PC-9 (cell line): ENCODE measurements at regions not wholly inside any gene's neighbourhood (a gene's known extent, or its start where the extent isn't known, plus 50 kb on each side); places are given as distances from the start of the nearest gene placed in this dataset.

ENCODE experiments used
- BruUV-seq: library from RNA; stranded (reverse); fragments of 400-500 nt; replicated peaks from 2 replicates; lab custom pipeline; 2021; lab: Mats Ljungman, UMichigan
- CTCF ChIA-PET: fragments of 300-600 bp; sonication (Branson Sonifier 250); formaldehyde crosslinking; loops from one replicate; lab custom pipeline; 2022; ENCODE audit warnings: antibody characterized with exemption; lab: Charles Lee
- POLR2A ChIA-PET: fragments of 300-600 bp; sonication (Branson Sonifier 250); formaldehyde crosslinking; loops from one replicate; lab custom pipeline; 2022; ENCODE audit warnings: antibody characterized with exemption; ENCODE audit not compliant: unreplicated experiment; lab: Charles Lee
- DNase-seq, 2 experiments: peaks; one replicate each; pipeline versions ENCODE4 v3.0.0 to v3.0.0-alpha.2; 2015 to 2022; ENCODE audit warnings: mixed read lengths in 1 of 2
- H2AFZ ChIP-seq: fragments of 200-600 bp; sonication (generic); 2 replicates; pipeline ENCODE4 v1.8.1; 2017; ENCODE audit warnings: antibody characterized with exemption
- H3F3A ChIP-seq: fragments of 200-600 bp; sonication (generic); 2 replicates; pipeline ENCODE4 v1.8.1; 2017; ENCODE audit warnings: antibody characterized with exemption, mild to moderate bottlenecking, low read depth; ENCODE audit not compliant: insufficient read depth
- H3K27ac ChIP-seq: fragments of 200-600 bp; sonication (generic); 2 replicates; pipeline ENCODE4 v1.6.1; 2016; ENCODE audit warnings: mixed run types
- H3K27me3 ChIP-seq: fragments of 200-600 bp; sonication (generic); 2 replicates; pipeline ENCODE4 v1.6.1; 2016; ENCODE audit warnings: low read depth, mixed run types; ENCODE audit not compliant: insufficient read depth
- H3K36me3 ChIP-seq: fragments of 200-600 bp; sonication (generic); 2 replicates; pipeline ENCODE4 v1.6.1; 2016; ENCODE audit warnings: low read depth, mixed run types
- H3K4me1 ChIP-seq: fragments of 200-600 bp; sonication (generic); replicated peaks from 2 replicates; pipeline ENCODE4 v1.6.1; 2016; ENCODE audit warnings: mixed run types; ENCODE audit not compliant: insufficient read depth
- H3K4me2 ChIP-seq: fragments of 200-600 bp; sonication (generic); 2 replicates; pipeline ENCODE4 v1.6.1; 2017; ENCODE audit warnings: mixed run types
- H3K4me3 ChIP-seq: fragments of 200-600 bp; sonication (generic); 2 replicates; pipeline ENCODE4 v1.6.1; 2016; ENCODE audit warnings: mixed run types
- H3K79me2 ChIP-seq: fragments of 200-600 bp; sonication (generic); 2 replicates; pipeline ENCODE4 v1.6.1; 2017; ENCODE audit warnings: low read depth, mixed run types
- H3K9me2 ChIP-seq: fragments of 200-600 bp; sonication (generic); 2 replicates; pipeline ENCODE4 v1.8.1; 2017; ENCODE audit warnings: mild to moderate bottlenecking; ENCODE audit not compliant: insufficient read depth
- H3K9me3 ChIP-seq: fragments of 200-600 bp; sonication (generic); 2 replicates; pipeline ENCODE4 v1.8.1; 2016; ENCODE audit warnings: low read depth; ENCODE audit not compliant: insufficient read depth
- H4K20me1 ChIP-seq: fragments of 200-600 bp; sonication (generic); 2 replicates; pipeline ENCODE4 v1.8.1; 2017; ENCODE audit not compliant: insufficient read depth
- CTCF ChIP-seq: fragments of 200-600 bp; sonication (generic); conservative IDR thresholded peaks from 2 replicates; pipeline ENCODE4 v1.6.1; 2017; ENCODE audit warnings: mixed run types, antibody characterized with exemption, mild to moderate bottlenecking, moderate library complexity
- EZH2 ChIP-seq: fragments of 200-600 bp; sonication (generic); IDR thresholded peaks from 2 replicates; pipeline ENCODE4 v1.8.0; 2017; ENCODE audit warnings: antibody characterized with exemption, low read depth
- intact Hi-C: fragments of 100-400 bp; cut with micrococcal nuclease; formaldehyde crosslinking; loops from one replicate; pipeline ENCODE4 v1.10.0; 2022; ENCODE audit not compliant: unreplicated experiment

GRCh38 chr13:30830638-30830965 is 75.5 kb upstream of the MEDAG start:
- no peaks in the 10 kb centered on the region for H3K27me3 ChIP-seq
- no peaks in the 10 kb centered on the region for H3K9me3 ChIP-seq
- H3K4me2 ChIP-seq = peak overlapping the region; percentile 43; the same call in 1 of the 2 replicates
- H3K27ac ChIP-seq = peak overlapping the region; percentile 86
- peaks cover 64% of the 10 kb centered on the region for H3K4me1 ChIP-seq
- BruUV-seq = no TSS peak
- ChIA-PET POLR2A (no interaction called here), CTCF (no interaction called here)
- peaks cover 26% of the 10 kb centered on the region for H3F3A ChIP-seq
- peak; percentile 30 to 75 for DNase-seq
- TF ChIP-seq CTCF = no peak
- no peak for TF ChIP-seq EZH2
- no peaks in the 10 kb centered on the region for H3K36me3 ChIP-seq
- no peaks in the 10 kb centered on the region for H4K20me1 ChIP-seq
- no peak overlapping the region for H3K4me3 ChIP-seq
- no peak overlapping the region for H2AFZ ChIP-seq
- no peaks in the 10 kb centered on the region for H3K79me2 ChIP-seq
- no peaks in the 10 kb centered on the region for H3K9me2 ChIP-seq
- intact Hi-C loops = no loop called here

GRCh38 chr13:30831515-30831914 is 74.6 kb upstream of the MEDAG start:
- Histone ChIP-seq H3K27me3 (no peaks in the 10 kb centered on the region), H2AFZ (no peak overlapping the region), H3K27ac (peak overlapping the region; percentile 86), H3K79me2 (no peaks in the 10 kb centered on the region), H3K4me1 (peaks cover 64% of the 10 kb centered on the region), H4K20me1 (no peaks in the 10 kb centered on the region), H3K9me3 (no peaks in the 10 kb centered on the region), H3K4me2 (peak overlapping the region; percentile 24), H3K36me3 (no peaks in the 10 kb centered on the region), H3K9me2 (no peaks in the 10 kb centered on the region), H3K4me3 (no peak overlapping the region), H3F3A (peaks cover 26% of the 10 kb centered on the region)
- CTCF ChIA-PET = no interaction called here
- no TSS peak for BruUV-seq
- POLR2A ChIA-PET = interaction anchor here (0.6 kb wide), 1 partner anchor 126 kb away, joined by 3 read pairs; no protein-coding TSS in a partner anchor
- intact Hi-C loops = no loop called here
- no peak for DNase-seq
- TF ChIP-seq EZH2 (no peak), CTCF (no peak)

- H3K4me3 ChIP-seq = no peak overlapping the region
- no peak overlapping the region for H3K27ac ChIP-seq
- no peak for TF ChIP-seq EZH2
- no peak for TF ChIP-seq CTCF
- intact Hi-C loops = no loop called here
- no peak for DNase-seq
- H3K4me1 ChIP-seq = peaks cover 64% of the 10 kb centered on the region
- POLR2A ChIA-PET = no interaction called here
- peak overlapping the region; percentile 24 for H3K4me2 ChIP-seq
- H2AFZ ChIP-seq = no peak overlapping the region
- no peaks in the 10 kb centered on the region for H4K20me1 ChIP-seq
- CTCF ChIA-PET = no interaction called here
- H3K9me3 ChIP-seq = no peaks in the 10 kb centered on the region
- no peaks in the 10 kb centered on the region for H3K9me2 ChIP-seq
- peaks cover 26% of the 10 kb centered on the region for H3F3A ChIP-seq
- no peaks in the 10 kb centered on the region for H3K27me3 ChIP-seq
- BruUV-seq = no TSS peak
- H3K36me3 ChIP-seq = no peaks in the 10 kb centered on the region
- no peaks in the 10 kb centered on the region for H3K79me2 ChIP-seq
Observed at GRCh38 chr13:30832377-30832776, 73.7 kb upstream of the MEDAG start.
